ENCODE measurements at regions not wholly inside any gene's neighbourhood (a gene's known extent, or its start where the extent isn't known, plus 50 kb on each side); places are given as distances from the start of the nearest gene placed in this dataset.
"Not testable (repeated sequence)": the region's sequence is repeated elsewhere in the genome, so short reads cannot be mapped to it uniquely, and the experiment has no call there.

- H3K4me1 ChIP-seq (ENCODE audit: control insufficient read depth, insufficient read depth, low read length); H3K27ac ChIP-seq (ENCODE audit: extremely low read depth, low read depth, low read length); POLR2A ChIA-PET; H3K4me3 ChIP-seq (ENCODE audit: low read depth, low read length); CTCF ChIA-PET; H3K36me3 ChIP-seq (ENCODE audit: control insufficient read depth in 2 of 2, insufficient read depth in 1 of 2, low read length in 2 of 2); H3K9me3 ChIP-seq (ENCODE audit: control insufficient read depth, insufficient read depth, low read depth, low read length): not testable (repeated sequence)
Measured at GRCh38 chr2:114018464-114018863, 128.6 kb downstream of the ACTR3 start.

GRCh38 chr2:114020668-114021067, 130.8 kb downstream of the ACTR3 start:
- Histone ChIP-seq H3K4me3 (ENCODE audit: low read depth, low read length) (no peak overlapping the region), H3K9me3 (ENCODE audit: control insufficient read depth, insufficient read depth, low read depth, low read length) (no peaks in the 10 kb centered on the region), H3K36me3 (ENCODE audit: control insufficient read depth in 2 of 2, insufficient read depth in 1 of 2, low read length in 2 of 2) (no peaks in the 10 kb centered on the region), H3K4me1 (ENCODE audit: control insufficient read depth, insufficient read depth, low read length) (no peaks in the 10 kb centered on the region), H3K27ac (ENCODE audit: extremely low read depth, low read depth, low read length) (no peak overlapping the region)
- ChIA-PET CTCF (no interaction called here), POLR2A (no interaction called here)
- TF ChIP-seq ZNF2 (tag by site-specific recombination; IDR thresholded peaks at IDR 0.05) = no peak
- TF ChIP-seq ZNF785 (tag by site-specific recombination; IDR thresholded peaks at IDR 0.05) = no peak
- TF ChIP-seq ZNF596 (tag by site-specific recombination; IDR thresholded peaks at IDR 0.05) = no peak
- TF ChIP-seq ZNF138 (tag by site-specific recombination; IDR thresholded peaks at IDR 0.05; ENCODE audit: borderline replicate concordance) = no peak
- TF ChIP-seq MEIS1 (CRISPR knock-in tag; IDR thresholded peaks at IDR 0.05; ENCODE audit: borderline replicate concordance) = no peak
- no peak for TF ChIP-seq ZNF571 (tag by site-specific recombination; IDR thresholded peaks at IDR 0.05)
- TF ChIP-seq ZNF16 (tag by site-specific recombination; IDR thresholded peaks at IDR 0.05; ENCODE audit: low read depth) = no peak

DNA sequence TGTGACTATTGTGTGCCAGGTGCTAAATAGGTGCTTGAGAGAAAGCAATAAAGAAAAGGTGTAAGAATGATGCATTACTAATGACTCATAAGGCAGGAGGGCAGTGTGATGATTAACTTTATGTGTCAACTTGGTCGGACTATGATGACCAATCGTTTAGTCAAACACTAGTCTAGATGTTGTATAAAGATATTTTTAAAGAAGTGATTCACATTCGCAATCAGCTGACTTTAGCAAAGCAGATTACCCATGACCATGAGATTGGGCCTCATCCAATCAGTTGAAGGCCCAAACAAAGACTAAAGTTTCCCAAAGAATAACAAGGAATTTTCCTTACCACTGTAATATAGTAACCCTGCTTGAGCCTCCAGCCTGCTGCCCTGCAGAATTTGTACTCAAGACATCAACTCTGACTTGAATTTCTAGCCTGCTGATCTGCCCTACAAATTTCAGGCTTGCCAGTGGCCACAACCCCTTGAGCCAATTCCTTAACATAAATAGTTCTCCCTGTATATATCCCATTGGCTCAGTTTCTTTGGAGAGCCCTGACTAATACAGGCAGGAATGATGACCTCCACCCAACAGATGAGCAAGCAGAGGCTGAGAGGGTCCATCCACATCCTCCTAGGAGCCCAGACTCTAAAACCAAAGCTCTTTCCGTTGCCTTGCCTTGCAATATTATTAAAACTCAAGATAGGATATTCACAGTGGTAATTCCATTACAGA, 132.6 kb downstream of the ACTR3 start:
- no peak overlapping the region for H3K4me3 ChIP-seq (ENCODE audit: low read depth, low read length)
- no peaks in the 10 kb centered on the region for H3K4me1 ChIP-seq (ENCODE audit: control insufficient read depth, insufficient read depth, low read length)
- no peaks in the 10 kb centered on the region for H3K36me3 ChIP-seq (ENCODE audit: control insufficient read depth in 2 of 2, insufficient read depth in 1 of 2, low read length in 2 of 2)
- ChIA-PET CTCF (interaction anchor here (1.5 kb wide), 1 partner anchor 42 kb away, joined by 3 read pairs; no protein-coding TSS in a partner anchor), POLR2A (no interaction called here)
- TF ChIP-seq, protein P1, sequence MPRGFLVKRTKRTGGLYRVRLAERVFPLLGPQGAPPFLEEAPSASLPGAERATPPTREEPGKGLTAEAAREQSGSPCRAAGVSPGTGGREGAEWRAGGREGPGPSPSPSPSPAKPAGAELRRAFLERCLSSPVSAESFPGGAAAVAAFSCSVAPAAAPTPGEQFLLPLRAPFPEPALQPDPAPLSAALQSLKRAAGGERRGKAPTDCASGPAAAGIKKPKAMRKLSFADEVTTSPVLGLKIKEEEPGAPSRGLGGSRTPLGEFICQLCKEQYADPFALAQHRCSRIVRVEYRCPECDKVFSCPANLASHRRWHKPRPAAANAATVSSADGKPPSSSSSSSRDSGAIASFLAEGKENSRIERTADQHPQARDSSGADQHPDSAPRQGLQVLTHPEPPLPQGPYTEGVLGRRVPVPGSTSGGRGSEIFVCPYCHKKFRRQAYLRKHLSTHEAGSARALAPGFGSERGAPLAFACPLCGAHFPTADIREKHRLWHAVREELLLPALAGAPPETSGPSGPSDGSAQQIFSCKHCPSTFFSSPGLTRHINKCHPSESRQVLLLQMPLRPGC (tag by site-specific recombination; IDR thresholded peaks at IDR 0.05) = no peak
- peak; percentile 48 for TF ChIP-seq ZNF10 (tag by site-specific recombination; IDR thresholded peaks at IDR 0.05)
- H3K9me3 ChIP-seq (ENCODE audit: control insufficient read depth, insufficient read depth, low read depth, low read length) = no peaks in the 10 kb centered on the region
- no peak overlapping the region for H3K27ac ChIP-seq (ENCODE audit: extremely low read depth, low read depth, low read length)

DNA sequence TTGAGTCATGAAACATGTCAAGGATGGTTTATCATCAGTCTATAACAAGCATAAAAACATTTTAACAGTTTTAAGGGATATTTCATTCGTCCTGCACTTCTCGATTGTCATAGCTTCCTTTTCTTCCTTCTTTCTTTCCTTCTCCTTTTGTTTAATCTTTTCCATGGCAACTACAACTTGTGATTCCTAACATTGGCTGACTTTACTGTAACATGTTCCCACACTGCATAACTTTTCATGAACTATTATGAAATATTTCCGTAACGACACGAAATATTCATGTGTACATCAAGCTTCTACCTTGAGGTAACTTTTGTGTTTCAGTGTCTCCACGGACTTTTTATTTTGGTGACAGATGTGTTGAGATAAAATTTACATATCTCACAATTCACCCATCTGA, 134.4 kb downstream of the ACTR3 start:
- ChIA-PET CTCF (interaction anchor here (0.6 kb wide), 1 partner anchor 952 kb away, joined by 4 read pairs; no protein-coding TSS in a partner anchor), POLR2A (no interaction called here)
- Histone ChIP-seq H3K27ac (ENCODE audit: extremely low read depth, low read depth, low read length) (no peak overlapping the region), H3K4me1 (ENCODE audit: control insufficient read depth, insufficient read depth, low read length) (no peaks in the 10 kb centered on the region), H3K9me3 (ENCODE audit: control insufficient read depth, insufficient read depth, low read depth, low read length) (no peaks in the 10 kb centered on the region), H3K36me3 (ENCODE audit: control insufficient read depth in 2 of 2, insufficient read depth in 1 of 2, low read length in 2 of 2) (no peaks in the 10 kb centered on the region), H3K4me3 (ENCODE audit: low read depth, low read length) (no peak overlapping the region)
- TF ChIP-seq ZNF148 (tag by site-specific recombination; IDR thresholded peaks at IDR 0.05; ENCODE audit: borderline replicate concordance) (no peak), YY1 (tag by site-specific recombination; IDR thresholded peaks at IDR 0.05) (no peak), ZNF19 (tag by site-specific recombination; IDR thresholded peaks at IDR 0.05; ENCODE audit: low read depth) (no peak), ZNF776 (tag by site-specific recombination; IDR thresholded peaks at IDR 0.05; ENCODE audit: borderline replicate concordance) (no peak), SP7 (tag by site-specific recombination; IDR thresholded peaks at IDR 0.05) (no peak), OSR2 (tag by site-specific recombination; IDR thresholded peaks at IDR 0.05) (no peak), ZBTB44 (tag by site-specific recombination; IDR thresholded peaks at IDR 0.05) (no peak), MYNN (tag by site-specific recombination; IDR thresholded peaks at IDR 0.05; ENCODE audit: borderline replicate concordance) (no peak), ZNF747 (tag by site-specific recombination; IDR thresholded peaks at IDR 0.05) (no peak), ZNF140 (tag by site-specific recombination; IDR thresholded peaks at IDR 0.05) (no peak)
- TF ChIP-seq, protein P2, sequence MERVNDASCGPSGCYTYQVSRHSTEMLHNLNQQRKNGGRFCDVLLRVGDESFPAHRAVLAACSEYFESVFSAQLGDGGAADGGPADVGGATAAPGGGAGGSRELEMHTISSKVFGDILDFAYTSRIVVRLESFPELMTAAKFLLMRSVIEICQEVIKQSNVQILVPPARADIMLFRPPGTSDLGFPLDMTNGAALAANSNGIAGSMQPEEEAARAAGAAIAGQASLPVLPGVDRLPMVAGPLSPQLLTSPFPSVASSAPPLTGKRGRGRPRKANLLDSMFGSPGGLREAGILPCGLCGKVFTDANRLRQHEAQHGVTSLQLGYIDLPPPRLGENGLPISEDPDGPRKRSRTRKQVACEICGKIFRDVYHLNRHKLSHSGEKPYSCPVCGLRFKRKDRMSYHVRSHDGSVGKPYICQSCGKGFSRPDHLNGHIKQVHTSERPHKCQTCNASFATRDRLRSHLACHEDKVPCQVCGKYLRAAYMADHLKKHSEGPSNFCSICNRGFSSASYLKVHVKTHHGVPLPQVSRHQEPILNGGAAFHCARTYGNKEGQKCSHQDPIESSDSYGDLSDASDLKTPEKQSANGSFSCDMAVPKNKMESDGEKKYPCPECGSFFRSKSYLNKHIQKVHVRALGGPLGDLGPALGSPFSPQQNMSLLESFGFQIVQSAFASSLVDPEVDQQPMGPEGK (tag by site-specific recombination; IDR thresholded peaks at IDR 0.05) = no peak

Measured in HEK293 (cell line).